A673 (cell line): ENCODE measurements at regions not wholly inside any gene's neighbourhood (a gene's known extent, or its start where the extent isn't known, plus 50 kb on each side); places are given as distances from the start of the nearest gene placed in this dataset.

Experiments
- BruUV-seq: library from RNA; stranded (reverse); fragments of 400-500 nt; replicated peaks from 2 replicates; lab custom pipeline; 2021; lab: Mats Ljungman, UMichigan
- CTCF ChIA-PET: fragments of 300-600 bp; sonication (Branson Sonifier 250); formaldehyde crosslinking; loops from one replicate; lab custom pipeline; 2022; ENCODE audit warnings: antibody characterized with exemption; lab: Charles Lee
- POLR2A ChIA-PET: fragments of 300-600 bp; sonication (Branson Sonifier 250); formaldehyde crosslinking; loops from one replicate; lab custom pipeline; 2022; ENCODE audit warnings: antibody characterized with exemption; ENCODE audit not compliant: low non-redundant PET; lab: Charles Lee
- DNase-seq: peaks from one replicate; pipeline ENCODE4 v3.0.0-alpha.2; 2015; ENCODE audit warnings: low spot score
- H3K27ac ChIP-seq: fragments of 200-600 bp; sonication (generic); 2 replicates; pipeline ENCODE4 v1.5.1; 2016; ENCODE audit warnings: mixed run types, low read depth, mild to moderate bottlenecking, mixed read lengths, antibody characterized with exemption, low read length; ENCODE audit not compliant: poor library complexity, severe bottlenecking
- H3K27me3 ChIP-seq: fragments of 200-600 bp; sonication (generic); replicated peaks from 2 replicates; pipeline ENCODE4 v1.6.1; 2017; ENCODE audit warnings: mixed run types, low read depth, mild to moderate bottlenecking, mixed read lengths, antibody characterized with exemption, low read length; ENCODE audit not compliant: insufficient read depth, poor library complexity
- H3K36me3 ChIP-seq: fragments of 200-600 bp; sonication (generic); 2 replicates; pipeline ENCODE4 v1.6.1; 2016; ENCODE audit warnings: mixed run types, mild to moderate bottlenecking, mixed read lengths, antibody characterized with exemption, low read length; ENCODE audit not compliant: insufficient read depth, poor library complexity, severe bottlenecking
- H3K4me1 ChIP-seq: fragments of 200-600 bp; sonication (generic); 2 replicates; pipeline ENCODE4 v1.6.1; 2017; ENCODE audit warnings: mixed run types, mild to moderate bottlenecking, mixed read lengths, antibody characterized with exemption, low read length; ENCODE audit not compliant: insufficient read depth, poor library complexity, severe bottlenecking
- H3K4me3 ChIP-seq: fragments of 200-600 bp; sonication (generic); 2 replicates; pipeline ENCODE4 v1.5.1; 2016; ENCODE audit warnings: low read depth, mixed run types, mild to moderate bottlenecking, mixed read lengths, low read length; ENCODE audit not compliant: poor library complexity, severe bottlenecking
- H3K9me3 ChIP-seq: fragments of 200-600 bp; sonication (generic); 2 replicates; pipeline ENCODE4 v1.6.1; 2016; ENCODE audit warnings: mixed run types, low read depth, mild to moderate bottlenecking, mixed read lengths, antibody characterized with exemption, low read length; ENCODE audit not compliant: poor library complexity, severe bottlenecking
- CTCF ChIP-seq: fragments of 300-800, 200-600 bp; sonication (generic); conservative IDR thresholded peaks from 2 replicates; pipeline ENCODE4 v1.5.1; 2017; ENCODE audit warnings: low read depth, mild to moderate bottlenecking, antibody characterized with exemption, low read length, moderate library complexity, mixed read lengths
- EZH2 ChIP-seq: fragments of 200-600 bp; sonication (generic); IDR thresholded peaks from 2 replicates; pipeline ENCODE4 v1.6.1; 2017; ENCODE audit warnings: borderline replicate concordance, low read depth, mild to moderate bottlenecking, mixed read lengths, antibody characterized with exemption, low read length; ENCODE audit not compliant: poor library complexity, severe bottlenecking
- intact Hi-C: fragments of 100-400 bp; cut with micrococcal nuclease; formaldehyde crosslinking; loops from one replicate; pipeline ENCODE4 v1.10.0; 2022; ENCODE audit not compliant: unreplicated experiment

- POLR2A ChIA-PET = no interaction called here
These were observed 350.7 kb upstream of the AZI2 start for GRCh38 chr3:28699283-28699682.

GRCh38 chr3:28700728-28701127 is 352.1 kb upstream of the AZI2 start:
- BruUV-seq = no TSS peak
- H3K4me3 ChIP-seq = no peak overlapping the region
- intact Hi-C loops = no loop called here
- ChIA-PET POLR2A (no interaction called here), CTCF (no interaction called here)
- H3K4me1 ChIP-seq = no peaks in the 10 kb centered on the region
- H3K27ac ChIP-seq = no peak overlapping the region
- H3K9me3 ChIP-seq = no peaks in the 10 kb centered on the region
- no peak for DNase-seq
- no peaks in the 10 kb centered on the region for H3K27me3 ChIP-seq
- no peak for TF ChIP-seq CTCF
- no peak for TF ChIP-seq EZH2
- no peaks in the 10 kb centered on the region for H3K36me3 ChIP-seq

More at GRCh38 chr3:28699283-28699682, 350.7 kb upstream of the AZI2 start:
- no peak for DNase-seq
- Histone ChIP-seq H3K27me3 (no peaks in the 10 kb centered on the region), H3K36me3 (no peaks in the 10 kb centered on the region), H3K4me1 (no peaks in the 10 kb centered on the region), H3K4me3 (no peak overlapping the region), H3K9me3 (no peaks in the 10 kb centered on the region), H3K27ac (no peak overlapping the region)
- intact Hi-C loops = no loop called here
- TF ChIP-seq CTCF = no peak
- no peak for TF ChIP-seq EZH2
- no TSS peak for BruUV-seq
- CTCF ChIA-PET = no interaction called here

GRCh38 chr3:28703843-28704242 is 355.2 kb upstream of the AZI2 start:
- H3K4me1 ChIP-seq = no peaks in the 10 kb centered on the region
- no peak for TF ChIP-seq EZH2
- intact Hi-C loops = no loop called here
- H3K27ac ChIP-seq = no peak overlapping the region
- CTCF ChIA-PET = no interaction called here
- H3K4me3 ChIP-seq = no peak overlapping the region
- no TSS peak for BruUV-seq
- no peaks in the 10 kb centered on the region for H3K9me3 ChIP-seq
- no peaks in the 10 kb centered on the region for H3K36me3 ChIP-seq
- no peak for DNase-seq
- H3K27me3 ChIP-seq = no peaks in the 10 kb centered on the region
- POLR2A ChIA-PET = no interaction called here

- Histone ChIP-seq H3K4me3 (no peak overlapping the region), H3K27ac (no peak overlapping the region), H3K4me1 (no peaks in the 10 kb centered on the region), H3K36me3 (no peaks in the 10 kb centered on the region), H3K27me3 (no peaks in the 10 kb centered on the region), H3K9me3 (no peaks in the 10 kb centered on the region)
- CTCF ChIA-PET = no interaction called here
- no peak for DNase-seq
- no TSS peak for BruUV-seq
- POLR2A ChIA-PET = no interaction called here
- TF ChIP-seq CTCF (no peak), EZH2 (no peak)
- intact Hi-C loops = no loop called here
These were observed 362.7 kb upstream of the AZI2 start for GRCh38 chr3:28711293-28711692.
